ENCODE measurements at regions not wholly inside any gene's neighbourhood (a gene's known extent, or its start where the extent isn't known, plus 50 kb on each side); places are given as distances from the start of the nearest gene placed in this dataset.

DNA sequence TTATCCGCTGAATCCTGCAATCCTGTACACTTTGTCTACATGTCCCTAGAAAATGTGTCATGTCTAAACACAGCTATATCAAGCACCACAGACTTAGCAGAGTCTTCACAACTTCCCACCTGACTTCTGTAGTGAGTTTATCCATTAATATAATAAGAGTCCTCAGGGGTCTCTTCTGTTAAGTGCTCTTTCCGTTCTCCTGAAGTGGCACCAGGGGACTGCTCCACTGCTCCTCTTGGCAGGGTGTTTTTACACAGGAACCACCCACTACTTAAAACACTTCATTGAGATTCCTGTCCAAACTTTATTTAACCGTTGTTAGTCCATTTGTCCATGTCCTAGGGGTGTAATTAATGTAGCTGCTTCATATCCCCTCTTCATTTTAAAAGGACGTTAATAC is 1000.4 kb downstream of the STPG2 start:
- DNase-seq (ENCODE audit: low spot score) (no peak), FAIRE-seq (no peak)

DNA sequence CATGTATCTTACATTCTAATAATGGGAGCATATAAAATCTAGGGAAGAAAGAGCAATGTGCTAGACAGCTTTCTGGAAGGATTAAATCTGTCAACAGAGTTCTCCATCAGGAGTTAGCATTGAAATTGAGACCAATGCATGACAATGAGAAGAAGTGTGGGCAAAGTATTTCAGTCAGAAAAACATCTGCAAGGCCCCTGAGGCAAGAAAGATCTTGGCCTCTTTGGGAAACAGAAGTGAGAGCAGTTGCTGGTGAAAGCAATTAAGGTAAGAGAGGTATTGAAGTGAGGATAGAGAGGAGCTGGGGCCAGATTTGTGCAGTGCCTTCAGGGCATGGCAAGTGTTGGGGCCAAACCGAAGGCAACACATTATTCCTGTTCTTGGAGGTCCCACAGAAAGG is 999.1 kb downstream of the STPG2 start:
- FAIRE-seq: no peak
- DNase-seq (ENCODE audit: low spot score): no peak

DNA sequence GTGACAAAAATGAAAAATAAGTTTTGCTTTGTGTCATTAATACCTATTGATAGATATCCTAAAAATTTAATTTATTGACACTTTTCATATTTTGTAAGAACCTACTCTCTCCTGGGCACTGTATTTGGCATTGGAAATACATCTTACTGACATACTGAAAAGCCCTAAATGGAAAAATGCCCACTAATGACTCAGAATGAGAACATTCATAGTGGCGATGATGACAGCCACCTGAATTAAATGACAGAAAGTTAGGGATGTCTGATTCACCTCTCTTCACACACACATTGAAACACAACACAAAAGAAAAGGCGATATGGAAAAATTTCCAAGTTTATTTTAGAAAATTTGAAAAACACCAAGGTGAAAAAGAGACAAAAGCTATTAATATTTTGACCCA is 992.3 kb downstream of the STPG2 start:
- DNase-seq (ENCODE audit: low spot score): peak; percentile 6
- FAIRE-seq: no peak

- DNase-seq (ENCODE audit: low spot score) (no peak), FAIRE-seq (no peak)
Measured at GRCh38 chr4:97152149-97152548, 991.1 kb downstream of the STPG2 start.

DNA sequence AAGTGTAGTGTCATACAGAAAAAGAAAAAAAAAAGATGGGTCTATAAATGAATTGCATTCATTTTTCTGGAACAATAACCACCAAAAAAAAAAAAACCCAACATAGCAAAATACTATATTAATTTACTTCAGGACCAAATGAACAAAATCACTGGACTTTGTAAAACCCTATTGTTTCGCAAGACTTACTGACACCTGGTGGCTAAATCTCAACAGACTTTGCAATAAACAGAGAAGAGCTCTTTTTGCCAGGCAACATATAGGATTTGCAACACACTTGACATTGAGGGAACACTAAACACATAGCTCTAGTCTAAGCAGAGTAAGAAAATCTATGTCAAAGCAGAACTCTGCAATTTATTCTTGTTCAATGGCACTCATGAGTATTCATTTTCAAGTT is 990.2 kb downstream of the STPG2 start:
- DNase-seq (ENCODE audit: low spot score): no peak

GRCh38 chr4:97159625-97160024 is 983.7 kb downstream of the STPG2 start:
- DNase-seq (ENCODE audit: low spot score) (no peak), FAIRE-seq (no peak)

More for the DNA sequence above, 990.2 kb downstream of the STPG2 start:
- FAIRE-seq: no peak

DNA sequence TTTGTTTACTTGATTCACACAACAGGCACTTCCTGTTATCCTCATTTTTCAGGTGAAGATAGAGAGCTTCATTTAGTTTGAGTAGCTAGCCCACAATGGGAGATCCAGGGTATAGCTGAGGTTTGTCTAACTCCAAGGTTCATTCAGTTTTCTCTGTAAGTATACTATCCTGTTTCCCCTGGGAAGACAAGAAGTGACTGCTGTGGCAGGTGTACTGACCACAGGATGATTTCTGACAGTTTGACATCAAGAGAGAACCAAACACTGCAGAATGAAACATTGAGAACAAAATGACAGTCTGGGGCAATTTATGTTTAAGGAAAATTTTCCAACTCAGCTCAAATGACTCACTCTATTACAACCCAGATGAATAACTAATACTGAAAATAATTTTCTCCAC is 958.0 kb downstream of the STPG2 start:
- FAIRE-seq (no peak), DNase-seq (ENCODE audit: low spot score) (no peak)

DNA sequence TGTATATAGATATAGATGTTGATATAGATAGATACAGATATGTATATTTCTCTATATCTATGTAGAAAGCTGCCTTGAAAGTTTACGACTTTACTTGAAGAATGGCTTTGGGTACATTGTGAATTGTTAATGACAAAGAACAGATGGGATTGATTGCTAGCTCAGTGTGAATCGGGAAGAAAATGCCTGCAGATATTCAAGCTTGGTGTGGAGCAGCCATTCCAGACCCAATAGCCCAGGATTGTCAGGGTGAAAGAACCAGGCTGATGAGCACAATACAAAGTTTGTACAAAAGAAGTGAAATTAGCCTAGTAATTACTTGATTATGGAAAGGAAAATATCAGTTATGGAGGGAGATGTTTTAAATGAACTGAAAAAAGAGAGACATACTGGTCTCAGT is 946.2 kb downstream of the STPG2 start:
- no peak for DNase-seq (ENCODE audit: low spot score)
- no peak for FAIRE-seq

DNA sequence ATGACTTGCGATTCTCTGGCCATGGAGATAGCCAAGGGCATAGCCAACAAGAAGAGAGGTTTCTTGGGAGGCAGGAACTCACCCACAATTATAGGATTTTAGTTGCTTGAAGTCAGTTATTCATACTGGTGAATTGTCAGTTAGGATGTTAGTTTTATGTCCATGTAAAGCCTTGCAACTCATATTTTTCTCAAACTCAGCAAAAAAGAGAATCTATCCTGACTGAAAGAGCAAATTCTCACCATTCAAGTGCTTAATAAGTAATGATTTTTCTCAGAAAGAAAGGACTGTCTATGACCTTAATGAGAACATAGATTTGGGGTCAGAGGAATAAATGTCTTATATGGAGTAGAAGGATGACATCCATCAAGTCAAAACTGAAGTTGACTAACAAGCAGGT is 934.5 kb downstream of the STPG2 start:
- DNase-seq (ENCODE audit: low spot score) (no peak), FAIRE-seq (no peak)

DNA sequence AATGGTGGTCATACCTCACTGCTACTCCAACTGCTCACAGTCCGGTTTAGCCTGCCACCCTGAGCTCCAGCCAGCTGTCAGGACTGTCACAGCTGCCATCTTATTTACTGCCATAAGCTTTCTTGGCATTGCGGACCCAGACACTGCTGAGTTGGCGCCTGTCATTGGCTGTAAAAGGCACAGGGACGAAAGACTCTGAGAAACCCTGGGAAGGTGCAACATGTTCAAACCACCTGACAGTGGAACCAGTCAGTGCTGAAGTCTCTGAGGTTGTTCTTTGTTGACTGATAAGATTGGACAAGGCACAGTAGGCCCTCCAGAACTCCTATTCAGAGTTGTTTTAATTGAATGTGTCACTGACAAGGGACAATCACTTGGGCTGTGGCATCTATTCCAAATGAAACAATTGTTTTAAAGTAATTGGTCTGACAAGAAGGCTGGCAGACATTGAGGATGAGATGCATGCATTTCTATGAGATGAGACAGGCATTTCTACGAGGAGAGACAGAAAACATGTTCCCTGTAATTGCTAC is 927.8 kb downstream of the STPG2 start:
- DNase-seq (ENCODE audit: low spot score): no peak
- FAIRE-seq: no peak

GRCh38 chr4:97216046-97216445 is 927.2 kb downstream of the STPG2 start:
- DNase-seq (ENCODE audit: low spot score): no peak
- FAIRE-seq: no peak

DNA sequence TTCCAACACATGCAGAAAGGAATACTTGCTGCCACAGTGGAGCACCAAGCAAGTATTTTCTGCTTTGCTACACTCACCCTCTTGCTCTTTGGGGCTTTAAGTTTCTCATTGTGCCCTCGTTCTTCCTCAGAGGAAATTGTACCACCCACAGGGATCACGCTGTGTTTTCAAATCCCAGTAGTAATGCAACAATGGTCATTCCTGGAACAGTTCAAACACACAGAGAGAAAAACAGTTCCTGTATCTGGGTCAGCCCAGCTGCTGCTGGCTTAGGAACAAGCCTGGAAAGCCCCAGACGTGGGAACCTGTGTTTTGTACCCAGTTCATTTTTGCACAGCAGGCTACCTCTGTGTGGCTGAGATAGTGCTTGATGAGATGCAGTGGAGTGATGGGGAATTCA is 907.8 kb downstream of the STPG2 start:
- DNase-seq (ENCODE audit: low spot score): no peak
- no peak for FAIRE-seq

DNA sequence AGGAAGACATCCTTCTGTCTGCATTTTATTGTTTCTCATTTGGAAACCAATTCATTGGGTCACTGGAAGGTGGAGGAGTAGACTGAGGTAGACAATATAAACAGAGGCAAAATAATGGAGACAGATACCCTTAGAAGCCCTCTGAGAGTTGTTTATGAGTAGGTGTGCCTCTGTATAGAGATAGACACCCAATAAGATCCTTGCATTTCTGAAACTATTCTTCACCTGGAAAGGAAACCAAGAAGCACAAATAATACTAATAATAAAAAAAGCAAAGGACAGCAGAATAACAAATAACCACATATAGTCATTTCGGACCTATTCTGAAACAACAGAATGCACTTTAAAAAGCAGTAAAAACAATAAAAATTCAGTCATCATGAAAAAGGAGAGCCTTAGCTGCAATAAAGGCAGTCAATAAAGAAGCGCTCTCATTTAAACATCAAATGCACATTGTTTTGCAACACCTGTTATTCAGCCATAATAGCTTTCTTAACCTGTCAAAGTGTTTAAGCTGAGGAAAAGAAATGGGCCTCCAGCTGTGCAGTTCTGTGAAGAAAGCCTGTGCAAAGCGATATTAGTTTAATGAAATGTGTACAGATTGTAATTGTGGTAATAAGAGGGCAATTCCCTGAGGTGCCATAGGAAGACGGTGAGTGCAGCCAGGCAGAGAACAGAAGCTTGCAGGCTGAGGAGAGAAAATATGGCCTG is 904.2 kb downstream of the STPG2 start:
- DNase-seq (ENCODE audit: low spot score) (no peak), FAIRE-seq (no peak)

- FAIRE-seq (no peak), DNase-seq (ENCODE audit: low spot score) (no peak)
Measured at GRCh38 chr4:97239667-97239997, 903.6 kb downstream of the STPG2 start.

DNA sequence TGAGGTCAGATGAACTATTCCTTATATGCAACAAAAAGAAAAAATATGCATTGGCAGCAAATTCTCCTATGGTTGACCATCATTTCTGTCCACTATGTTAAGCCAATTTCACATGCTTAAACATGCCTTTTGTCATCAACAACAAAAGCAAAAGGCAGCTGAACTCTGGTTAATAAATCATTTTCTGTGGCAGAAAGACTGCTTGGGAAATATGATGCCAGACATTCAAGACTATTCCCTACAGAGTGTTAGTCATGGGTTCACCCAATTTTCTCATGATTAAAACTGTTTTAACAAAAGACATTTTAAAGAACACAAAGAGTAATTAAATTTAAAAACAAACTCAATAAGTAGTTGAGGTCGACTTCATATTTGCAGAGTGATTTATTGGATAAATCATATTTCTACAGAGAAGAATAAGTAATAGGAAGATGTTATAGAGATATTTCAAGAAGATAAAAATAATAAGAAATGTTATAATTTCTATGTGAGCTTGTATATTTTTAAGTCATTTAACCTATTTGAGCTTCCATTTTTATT is 890.6 kb downstream of the STPG2 start:
- FAIRE-seq: no peak
- DNase-seq (ENCODE audit: low spot score): no peak

DNA sequence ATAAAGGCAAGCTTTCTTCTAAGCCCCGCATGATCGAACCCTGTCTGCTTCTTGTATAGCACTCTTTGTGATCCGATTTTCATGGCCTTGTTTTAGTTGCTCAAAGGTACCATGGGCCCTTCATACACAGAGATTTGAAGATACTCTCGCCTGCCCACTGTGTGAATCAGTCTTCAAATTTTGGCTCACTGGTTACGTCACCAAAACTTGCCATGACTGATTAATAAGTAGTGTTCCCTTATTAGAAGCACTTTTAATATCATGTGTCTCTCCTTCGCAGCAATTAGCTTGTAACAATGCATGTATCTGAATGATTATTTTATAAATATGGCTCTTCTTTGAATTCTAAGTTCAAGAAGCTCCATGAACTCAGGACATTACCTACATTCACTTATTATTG is 880.5 kb downstream of the STPG2 start:
- DNase-seq (ENCODE audit: low spot score) (no peak), FAIRE-seq (no peak)

- DNase-seq (ENCODE audit: low spot score): no peak
- no peak for FAIRE-seq
Measured at GRCh38 chr4:97270051-97270450, 873.2 kb downstream of the STPG2 start.

DNA sequence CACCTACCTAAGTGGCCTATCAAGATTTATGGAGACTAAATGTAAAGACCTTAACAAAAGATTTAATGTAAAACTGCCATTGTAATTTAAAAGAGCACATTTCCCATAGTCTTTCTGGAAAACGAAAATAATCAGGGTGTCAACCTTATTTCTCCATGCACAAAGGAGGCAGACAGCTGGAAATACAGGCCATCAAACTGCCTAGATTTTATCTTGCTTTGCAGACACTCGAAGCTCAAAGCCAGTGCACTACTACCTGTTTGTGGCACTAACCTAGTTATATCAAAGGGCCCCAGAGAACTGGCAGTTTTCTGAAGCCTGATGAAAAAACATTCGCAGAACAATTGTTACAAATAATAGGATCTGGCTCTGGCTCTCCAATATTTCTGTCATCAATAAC is 863.9 kb downstream of the STPG2 start:
- FAIRE-seq (no peak), DNase-seq (ENCODE audit: low spot score) (no peak)

- no peak for FAIRE-seq
- DNase-seq (ENCODE audit: low spot score): no peak
Measured at GRCh38 chr4:97300561-97300960, 842.7 kb downstream of the STPG2 start.

GRCh38 chr4:97305351-97305750 is 837.9 kb downstream of the STPG2 start:
- no peak for DNase-seq (ENCODE audit: low spot score)

GRCh38 chr4:97309121-97309520 is 834.2 kb downstream of the STPG2 start:
- FAIRE-seq (no peak), DNase-seq (ENCODE audit: low spot score) (no peak)

More at GRCh38 chr4:97305351-97305750, 837.9 kb downstream of the STPG2 start:
- no peak for FAIRE-seq

DNA sequence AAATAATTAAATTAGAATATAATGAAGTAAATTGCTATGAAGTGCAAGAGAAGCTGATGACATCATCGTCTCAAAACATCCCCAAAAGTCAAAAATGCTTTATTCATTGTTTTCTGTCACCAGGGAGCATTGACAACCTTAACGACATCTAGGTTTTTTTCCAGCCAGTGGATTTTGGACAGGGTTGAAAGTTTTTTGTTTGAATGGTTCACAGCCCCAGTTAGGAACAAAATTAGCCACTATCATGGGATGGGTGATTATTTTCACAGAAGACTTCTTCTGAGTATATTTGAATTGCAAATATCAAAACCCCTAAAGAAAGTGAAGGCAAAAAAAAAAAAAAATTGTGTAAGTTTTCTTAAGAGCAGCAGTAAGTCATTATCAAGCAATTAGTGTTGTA is 826.1 kb downstream of the STPG2 start:
- DNase-seq (ENCODE audit: low spot score) (no peak), FAIRE-seq (no peak)

DNA sequence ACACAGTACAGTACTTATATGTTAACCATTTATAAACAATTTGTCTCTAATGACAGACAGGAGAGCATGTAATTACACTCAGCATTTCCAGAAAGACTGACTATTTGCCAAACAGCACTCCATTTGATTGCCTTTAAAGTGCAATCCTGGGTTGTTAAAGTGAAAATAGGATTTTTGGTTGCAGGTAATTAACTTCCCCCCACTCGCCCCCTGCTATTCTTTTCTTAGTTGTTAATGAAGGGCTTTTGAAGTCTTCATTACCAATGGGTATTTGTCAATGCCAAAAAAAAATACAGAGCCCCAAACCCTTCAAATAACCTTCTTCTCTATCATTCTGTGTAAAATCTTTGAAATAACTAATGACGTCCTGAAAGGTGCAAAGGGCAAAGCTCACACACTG is 825.6 kb downstream of the STPG2 start:
- no peak for DNase-seq (ENCODE audit: low spot score)

More for the DNA sequence above, 825.6 kb downstream of the STPG2 start:
- FAIRE-seq: no peak

Measured in RCC 7860 (cell line).